Stomach (tissue), 8 donors: ENCODE measurements at regions not wholly inside any gene's neighbourhood (a gene's known extent, or its start where the extent isn't known, plus 50 kb on each side); places are given as distances from the start of the nearest gene placed in this dataset.
A peak's percentile ranks its signal among the peaks of the same experiment; 100 is the strongest.
"Not testable (repeated sequence)": the region's sequence is repeated elsewhere in the genome, so short reads cannot be mapped to it uniquely, and the experiment has no call there.

Source experiments
- DNase-seq, 2 donors: peaks; one replicate each; pipeline versions ENCODE4 v3.0.0 to v3.0.0-alpha.2; 2013 to 2019
- H3K27ac ChIP-seq, 5 donors: fragments of 200-600 bp in 4 of 5; sonication (generic) in 4 of 5; one replicate each; pipeline ENCODE4 v1.5.1; 2013 to 2019; ENCODE audit warnings: mild to moderate bottlenecking in 1 of 5, moderate library complexity in 1 of 5
- H3K27me3 ChIP-seq, 3 donors: fragments of 200-600 bp; sonication (generic); one replicate each; pipeline ENCODE4 v1.5.1; 2017 to 2019; ENCODE audit warnings: mixed run types in 1 of 3
- H3K36me3 ChIP-seq, 4 donors: fragments of 200-600 bp; sonication (generic); 1 replicate in 3 of 4; 2 replicates in 1 of 4; pipeline ENCODE4 v1.5.1; 2016 to 2019
- H3K4me1 ChIP-seq, 4 donors: fragments of 200-600 bp; sonication (generic); one replicate each; pipeline ENCODE4 v1.5.1; 2016 to 2019
- H3K4me3 ChIP-seq, 4 donors: fragments of 200-600 bp; sonication (generic) in 3 of 4; one replicate each; pipeline ENCODE4 v1.5.1; 2016 to 2019; ENCODE audit warnings: mild to moderate bottlenecking in 1 of 4
- H3K9me3 ChIP-seq, 4 donors: fragments of 200-600 bp; sonication (generic); one replicate each; pipeline ENCODE4 v1.5.1; 2016 to 2019
- EP300 ChIP-seq: sonication (generic); formaldehyde crosslinking; IDR thresholded peaks from one replicate; pipeline ENCODE4 v1.6.1; 2017; ENCODE audit warnings: antibody characterized with exemption
- POLR2A ChIP-seq, 4 donors: fragments of 450-650 bp; IDR thresholded peaks; one replicate each; pipeline ENCODE4 v1.6.1; 2016; ENCODE audit warnings: antibody characterized with exemption in 4 of 4, control low read depth in 2 of 4, mild to moderate bottlenecking in 1 of 4, moderate library complexity in 1 of 4
- POLR2AphosphoS5 ChIP-seq, 3 donors: sonication (generic); formaldehyde crosslinking; IDR thresholded peaks; one replicate each; pipeline ENCODE4 v1.6.1; 2016; ENCODE audit warnings: antibody characterized with exemption in 3 of 3
- WGBS, 5 donors: extraction: QIAGEN DNeasy Blood & Tissue Kit in 3 of 5; methylation state at CpG; one replicate each; pipeline versions ENCODE4 v1.1.5 to v1.1.7; 2013 to 2018; 5-methylcytosine and 5-hydroxymethylcytosine counted together
- intact Hi-C: fragments of 100-400 bp; cut with DNase I; formaldehyde crosslinking; loops from one replicate; pipeline ENCODE4 v1.15.1; 2023; ENCODE audit warnings: low total_unique reads
- TF ChIP-seq, protein P1 (sequence below), 7 experiments: fragments of 450-650 bp in 4 of 7; fragments of 200-600 bp in 3 of 7; sonication (generic) in 3 of 7; IDR thresholded peaks; one replicate each; pipeline ENCODE4 v1.5.1; 2016 to 2019; ENCODE audit warnings: antibody characterized with exemption in 7 of 7, control low read depth in 2 of 7, mild to moderate bottlenecking in 1 of 7
- donor health status: healthy with polysubstance abuse.
- donor health status: Bipolar disorder and iron deficiency.
- donor health status: healthy.

DNA sequence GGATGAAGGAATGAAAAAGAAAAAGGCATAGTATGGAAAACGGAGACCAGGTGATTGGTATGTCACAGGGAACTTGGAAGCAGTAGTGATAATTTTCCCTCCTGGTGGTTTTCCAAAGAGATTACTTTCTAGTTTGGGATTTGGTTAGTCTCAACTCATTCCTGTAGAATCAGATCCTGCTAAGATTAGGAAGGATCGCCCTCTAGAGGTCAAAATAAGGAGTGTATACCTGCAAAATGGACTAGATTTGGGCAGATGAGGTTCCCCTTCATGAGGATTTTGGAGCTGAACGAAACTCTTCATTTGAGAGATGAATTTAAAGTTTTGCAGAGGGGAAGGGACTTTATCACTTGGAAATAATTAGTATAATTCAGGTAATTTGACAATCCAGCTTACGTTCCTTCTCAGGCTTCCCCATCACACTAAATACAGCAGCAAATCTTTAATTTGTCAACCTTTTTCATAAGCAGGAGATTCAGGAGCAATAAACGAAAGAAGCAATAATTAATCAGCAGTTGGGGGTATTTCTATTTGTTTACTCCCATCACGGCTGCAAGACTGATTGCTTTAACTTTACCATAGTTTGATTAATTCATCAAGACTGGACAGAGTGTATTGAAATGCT lies 65.2 kb downstream of the CCDC195 start:
- Histone ChIP-seq H3K4me1 (peaks cover 0 to 11% (median 0%) of the 10 kb centered on the region in 4 donors), H3K27me3 (no peaks in the 10 kb centered on the region), H3K9me3 (peaks cover 0 to 6% (median 0%) of the 10 kb centered on the region in 4 donors), H3K36me3 (no peaks in the 10 kb centered on the region), H3K4me3 (no peak overlapping the region), H3K27ac (no peak overlapping the region)
- DNase-seq: peak in 1 of 2 donors; percentile 76
- TF ChIP-seq POLR2AphosphoS5 (IDR thresholded peaks at IDR 0.05) (no peak), POLR2A (IDR thresholded peaks at IDR 0.05) (no peak), EP300 (no peak)
- TF ChIP-seq, protein P1, sequence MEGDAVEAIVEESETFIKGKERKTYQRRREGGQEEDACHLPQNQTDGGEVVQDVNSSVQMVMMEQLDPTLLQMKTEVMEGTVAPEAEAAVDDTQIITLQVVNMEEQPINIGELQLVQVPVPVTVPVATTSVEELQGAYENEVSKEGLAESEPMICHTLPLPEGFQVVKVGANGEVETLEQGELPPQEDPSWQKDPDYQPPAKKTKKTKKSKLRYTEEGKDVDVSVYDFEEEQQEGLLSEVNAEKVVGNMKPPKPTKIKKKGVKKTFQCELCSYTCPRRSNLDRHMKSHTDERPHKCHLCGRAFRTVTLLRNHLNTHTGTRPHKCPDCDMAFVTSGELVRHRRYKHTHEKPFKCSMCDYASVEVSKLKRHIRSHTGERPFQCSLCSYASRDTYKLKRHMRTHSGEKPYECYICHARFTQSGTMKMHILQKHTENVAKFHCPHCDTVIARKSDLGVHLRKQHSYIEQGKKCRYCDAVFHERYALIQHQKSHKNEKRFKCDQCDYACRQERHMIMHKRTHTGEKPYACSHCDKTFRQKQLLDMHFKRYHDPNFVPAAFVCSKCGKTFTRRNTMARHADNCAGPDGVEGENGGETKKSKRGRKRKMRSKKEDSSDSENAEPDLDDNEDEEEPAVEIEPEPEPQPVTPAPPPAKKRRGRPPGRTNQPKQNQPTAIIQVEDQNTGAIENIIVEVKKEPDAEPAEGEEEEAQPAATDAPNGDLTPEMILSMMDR (IDR thresholded peaks at IDR 0.05): peak in 5 of 7 experiments; percentile 51 to 71 (median 69)
- 7 to 14% (median 13%) methylated on average over 6 of the region's 6 CpGs for WGBS, 5 donors
- intact Hi-C loops: loop anchor here (5.0 kb wide), 1 partner anchor 294 kb away; no protein-coding TSS in a partner anchor

DNA sequence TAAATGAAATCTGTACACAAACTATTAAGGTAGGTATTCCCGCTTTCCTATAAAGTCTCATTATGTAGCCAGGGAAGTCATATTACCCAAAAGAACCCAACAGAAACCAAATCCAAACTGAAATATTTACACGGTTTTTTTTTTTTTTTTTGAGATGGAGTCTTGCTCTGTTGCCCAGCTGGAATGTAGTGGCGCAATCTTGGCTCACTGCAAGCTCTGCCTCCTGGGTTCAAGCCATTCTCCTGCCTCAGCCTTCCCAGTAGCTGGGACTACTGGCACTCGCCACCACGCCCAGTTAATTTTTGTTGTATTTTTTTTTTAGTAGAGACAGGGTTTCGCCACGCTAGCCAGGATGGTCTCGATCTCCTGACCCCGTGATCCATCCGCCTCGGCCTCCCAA lies 62.5 kb upstream of the CUL3 start:
- intact Hi-C loops, H3K9me3 ChIP-seq, DNase-seq, H3K27me3 ChIP-seq, H3K4me3 ChIP-seq, H3K27ac ChIP-seq, H3K36me3 ChIP-seq: not testable (repeated sequence)
- WGBS, 5 donors: 85 to 95% (median 93%) methylated on average over 11 of the region's 11 CpGs
- H3K4me1 ChIP-seq: peaks cover 0 to 16% (median 0%) of the 10 kb centered on the region in 4 donors

DNA sequence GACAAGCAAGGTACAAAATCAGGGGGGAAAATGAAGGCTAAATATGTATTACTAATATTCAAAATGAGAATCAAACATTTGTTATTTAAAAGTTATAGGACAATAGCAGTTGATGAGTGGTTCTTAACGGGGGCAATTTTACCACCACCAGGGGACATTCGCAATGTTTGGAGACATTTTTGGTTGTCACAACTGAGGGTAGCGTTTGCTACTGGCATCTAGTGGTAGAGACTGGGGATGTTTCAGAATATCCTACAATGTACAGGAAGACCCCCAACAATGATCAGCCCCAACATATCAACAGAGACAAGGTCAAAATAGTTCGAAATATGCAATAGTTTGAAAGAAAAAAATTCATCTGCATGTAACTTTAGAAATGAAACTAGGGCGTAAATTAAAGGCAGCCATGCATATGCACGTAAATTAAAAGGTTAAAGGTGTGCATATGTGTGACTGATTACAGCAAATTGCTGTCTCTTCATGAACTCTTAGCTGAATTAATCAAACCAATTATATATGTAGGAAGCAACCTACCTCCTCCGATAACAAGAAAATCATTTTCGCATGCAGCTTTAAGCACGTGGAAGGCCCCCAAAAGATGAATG lies 61.2 kb upstream of the CUL3 start:
- peaks cover 0 to 16% (median 0%) of the 10 kb centered on the region in 4 donors for H3K4me1 ChIP-seq
- H3K27me3 ChIP-seq: no peaks in the 10 kb centered on the region
- 53 to 59% (median 56%) methylated on average over 9 of the region's 9 CpGs for WGBS, 5 donors
- peak in 1 of 2 donors; percentile 40 for DNase-seq
- TF ChIP-seq POLR2AphosphoS5 (IDR thresholded peaks at IDR 0.05): no peak
- TF ChIP-seq, protein P1 (IDR thresholded peaks at IDR 0.05): peak in 4 of 7 experiments; percentile 7 to 24 (median 11)
- H3K9me3 ChIP-seq: no peaks in the 10 kb centered on the region
- no peak overlapping the region for H3K27ac ChIP-seq
- intact Hi-C loops: no loop called here
- H3K36me3 ChIP-seq: no peaks in the 10 kb centered on the region
- no peak overlapping the region for H3K4me3 ChIP-seq

DNA sequence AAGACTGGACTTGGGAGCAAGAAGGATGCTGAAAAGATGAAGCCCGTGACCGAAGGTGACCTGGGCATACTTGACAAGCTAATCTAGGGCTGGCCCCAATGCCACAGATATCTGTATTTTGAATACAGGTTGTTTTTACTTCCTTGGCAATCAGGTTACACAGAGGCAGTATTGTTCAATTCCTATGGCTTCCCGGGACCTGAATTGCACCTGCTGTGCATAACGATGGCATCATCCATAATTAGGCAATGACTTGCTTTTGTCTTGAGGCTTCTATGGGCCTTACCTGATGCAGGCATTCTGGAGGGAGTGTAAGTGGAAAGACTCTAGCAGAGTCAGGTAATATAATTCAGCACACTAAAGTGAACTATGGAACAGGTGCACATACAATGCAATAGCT lies 60.6 kb upstream of the CUL3 start:
- no peak overlapping the region for H3K4me3 ChIP-seq
- TF ChIP-seq POLR2A (IDR thresholded peaks at IDR 0.05): no peak
- no peak for TF ChIP-seq POLR2AphosphoS5 (IDR thresholded peaks at IDR 0.05)
- TF ChIP-seq, protein P1 (IDR thresholded peaks at IDR 0.05): no peak
- no peak for TF ChIP-seq EP300
- peak in 1 of 2 donors; percentile 39 for DNase-seq
- peaks cover 0 to 13% (median 0%) of the 10 kb centered on the region in 4 donors for H3K4me1 ChIP-seq
- no peaks in the 10 kb centered on the region for H3K9me3 ChIP-seq
- intact Hi-C loops: no loop called here
- H3K27me3 ChIP-seq: no peaks in the 10 kb centered on the region
- 33 to 56% (median 50%) methylated on average over 4 of the region's 4 CpGs for WGBS, 5 donors
- H3K27ac ChIP-seq: no peak overlapping the region
- no peaks in the 10 kb centered on the region for H3K36me3 ChIP-seq

DNA sequence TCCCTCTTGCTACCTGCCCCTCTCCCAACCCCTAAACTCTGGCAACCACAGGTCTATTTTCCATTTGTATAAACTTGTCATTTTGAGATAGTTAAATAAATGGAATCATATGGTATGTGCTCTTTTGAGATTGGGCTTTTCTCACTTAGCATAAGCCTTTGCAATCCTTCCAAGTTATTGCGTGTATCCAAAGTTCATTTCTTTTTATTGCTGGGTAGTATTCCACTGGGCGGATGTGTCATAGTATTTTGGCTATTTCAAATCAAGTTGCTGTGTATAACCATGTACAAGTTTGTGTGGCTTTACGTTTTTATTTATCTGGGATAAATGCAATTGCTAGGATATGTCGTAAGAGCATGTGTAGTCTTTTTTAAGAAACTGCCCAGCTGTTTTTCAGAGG lies 55.5 kb upstream of the CUL3 start:
- Histone ChIP-seq H3K27ac (no peak overlapping the region), H3K4me1 (peaks cover 0 to 13% (median 2%) of the 10 kb centered on the region in 4 donors), H3K27me3 (no peaks in the 10 kb centered on the region), H3K9me3 (no peaks in the 10 kb centered on the region), H3K36me3 (no peaks in the 10 kb centered on the region), H3K4me3 (no peak overlapping the region)
- TF ChIP-seq POLR2A (IDR thresholded peaks at IDR 0.05) (no peak), POLR2AphosphoS5 (IDR thresholded peaks at IDR 0.05) (no peak), EP300 (no peak)
- TF ChIP-seq, protein P1 (IDR thresholded peaks at IDR 0.05): no peak
- intact Hi-C loops: no loop called here
- DNase-seq: no peak
- WGBS, 5 donors: 83 to 94% (median 90%) methylated on average over 4 of the region's 4 CpGs
